Hepatocyte (in vitro differentiated cells): ENCODE measurements at regions not wholly inside any gene's neighbourhood (a gene's known extent, or its start where the extent isn't known, plus 50 kb on each side); places are given as distances from the start of the nearest gene placed in this dataset.
"Not testable (repeated sequence)": the region's sequence is repeated elsewhere in the genome, so short reads cannot be mapped to it uniquely, and the experiment has no call there.

ENCODE experiments used
- DNase-seq: peaks from one replicate; pipeline ENCODE4 v3.0.0-alpha.2; 2016; ENCODE audit warnings: low spot score
- H2AFZ ChIP-seq: fragments of 200-600 bp; sonication (generic); 2 replicates; pipeline ENCODE4 v1.6.0; 2016; ENCODE audit warnings: antibody characterized with exemption, mild to moderate bottlenecking
- H3K27ac ChIP-seq: fragments of 200-600 bp; sonication (generic); 2 replicates; pipeline ENCODE4 v1.5.1; 2016; ENCODE audit warnings: mild to moderate bottlenecking
- H3K27me3 ChIP-seq: fragments of 200-600 bp; sonication (generic); 2 replicates; pipeline ENCODE4 v1.6.1; 2016
- H3K36me3 ChIP-seq: fragments of 200-600 bp; sonication (generic); replicated peaks from 2 replicates; pipeline ENCODE4 v1.5.1; 2016; ENCODE audit warnings: low read depth; ENCODE audit not compliant: insufficient read depth
- H3K4me1 ChIP-seq: fragments of 200-600 bp; sonication (generic); 2 replicates; pipeline ENCODE4 v1.5.1; 2016; ENCODE audit warnings: mild to moderate bottlenecking, moderate library complexity; ENCODE audit not compliant: insufficient read depth
- H3K4me2 ChIP-seq: fragments of 200-600 bp; sonication (generic); 2 replicates; pipeline ENCODE4 v1.6.0; 2016
- H3K4me3 ChIP-seq: fragments of 200-600 bp; sonication (generic); 2 replicates; pipeline ENCODE4 v1.5.1; 2016; ENCODE audit warnings: mild to moderate bottlenecking
- H3K79me2 ChIP-seq: fragments of 200-600 bp; sonication (generic); 2 replicates; pipeline ENCODE4 v1.6.0; 2017; ENCODE audit warnings: mild to moderate bottlenecking
- H3K9me2 ChIP-seq: fragments of 200-600 bp; sonication (generic); replicated peaks from 2 replicates; pipeline ENCODE4 v1.6.0; 2017; ENCODE audit warnings: mild to moderate bottlenecking; ENCODE audit not compliant: insufficient read depth
- H3K9me3 ChIP-seq: fragments of 200-600 bp; sonication (generic); 2 replicates; pipeline ENCODE4 v1.5.1; 2016; ENCODE audit warnings: low read depth, mild to moderate bottlenecking
- H4K20me1 ChIP-seq: fragments of 200-600 bp; sonication (generic); 2 replicates; pipeline ENCODE4 v1.6.0; 2016; ENCODE audit warnings: mild to moderate bottlenecking; ENCODE audit not compliant: insufficient read depth, poor library complexity, severe bottlenecking
- EZH2 ChIP-seq: fragments of 200-600 bp; sonication (generic); IDR thresholded peaks from 2 replicates; pipeline ENCODE4 v1.6.1; 2016; ENCODE audit warnings: antibody characterized with exemption, mild to moderate bottlenecking, borderline replicate concordance
- EZH2phosphoT487 ChIP-seq: fragments of 200-600 bp; sonication (generic); IDR thresholded peaks from one replicate; pipeline ENCODE4 v1.6.1; 2018; ENCODE audit warnings: antibody characterized with exemption, mild to moderate bottlenecking, low read depth, moderate library complexity; ENCODE audit not compliant: unreplicated experiment, severe bottlenecking
- WGBS: methylation state at CpG from one replicate; pipeline ENCODE4 v1.1.6; 2016; ENCODE audit warnings: low lambda C conversion rate; ENCODE audit errors: missing lambda C conversion rate; 5-methylcytosine and 5-hydroxymethylcytosine counted together
- TF ChIP-seq, protein P1 (sequence below): fragments of 200-600 bp; sonication (generic); IDR thresholded peaks from 2 replicates; pipeline ENCODE4 v1.5.1; 2016; ENCODE audit warnings: antibody characterized with exemption, mild to moderate bottlenecking; ENCODE audit not compliant: poor library complexity

- no peaks in the 10 kb centered on the region for H3K4me1 ChIP-seq
- no peaks in the 10 kb centered on the region for H3K9me3 ChIP-seq
- 24% methylated on average over 5 of the region's 5 CpGs for WGBS
- H3K4me3 ChIP-seq = no peak overlapping the region
- H3K4me2 ChIP-seq = no peak overlapping the region
- no peaks in the 10 kb centered on the region for H3K79me2 ChIP-seq
- peak; percentile 28 for DNase-seq
- TF ChIP-seq, protein P1, sequence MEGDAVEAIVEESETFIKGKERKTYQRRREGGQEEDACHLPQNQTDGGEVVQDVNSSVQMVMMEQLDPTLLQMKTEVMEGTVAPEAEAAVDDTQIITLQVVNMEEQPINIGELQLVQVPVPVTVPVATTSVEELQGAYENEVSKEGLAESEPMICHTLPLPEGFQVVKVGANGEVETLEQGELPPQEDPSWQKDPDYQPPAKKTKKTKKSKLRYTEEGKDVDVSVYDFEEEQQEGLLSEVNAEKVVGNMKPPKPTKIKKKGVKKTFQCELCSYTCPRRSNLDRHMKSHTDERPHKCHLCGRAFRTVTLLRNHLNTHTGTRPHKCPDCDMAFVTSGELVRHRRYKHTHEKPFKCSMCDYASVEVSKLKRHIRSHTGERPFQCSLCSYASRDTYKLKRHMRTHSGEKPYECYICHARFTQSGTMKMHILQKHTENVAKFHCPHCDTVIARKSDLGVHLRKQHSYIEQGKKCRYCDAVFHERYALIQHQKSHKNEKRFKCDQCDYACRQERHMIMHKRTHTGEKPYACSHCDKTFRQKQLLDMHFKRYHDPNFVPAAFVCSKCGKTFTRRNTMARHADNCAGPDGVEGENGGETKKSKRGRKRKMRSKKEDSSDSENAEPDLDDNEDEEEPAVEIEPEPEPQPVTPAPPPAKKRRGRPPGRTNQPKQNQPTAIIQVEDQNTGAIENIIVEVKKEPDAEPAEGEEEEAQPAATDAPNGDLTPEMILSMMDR = no peak
- no peak overlapping the region for H3K27ac ChIP-seq
- no peak overlapping the region for H2AFZ ChIP-seq
- no peaks in the 10 kb centered on the region for H3K36me3 ChIP-seq
- no peaks in the 10 kb centered on the region for H4K20me1 ChIP-seq
- H3K27me3 ChIP-seq = peaks cover 12% of the 10 kb centered on the region
- H3K9me2 ChIP-seq = no peaks in the 10 kb centered on the region
Observed at GRCh38 chr12:113700943-113701342, 229.3 kb upstream of the LHX5 start.

DNA sequence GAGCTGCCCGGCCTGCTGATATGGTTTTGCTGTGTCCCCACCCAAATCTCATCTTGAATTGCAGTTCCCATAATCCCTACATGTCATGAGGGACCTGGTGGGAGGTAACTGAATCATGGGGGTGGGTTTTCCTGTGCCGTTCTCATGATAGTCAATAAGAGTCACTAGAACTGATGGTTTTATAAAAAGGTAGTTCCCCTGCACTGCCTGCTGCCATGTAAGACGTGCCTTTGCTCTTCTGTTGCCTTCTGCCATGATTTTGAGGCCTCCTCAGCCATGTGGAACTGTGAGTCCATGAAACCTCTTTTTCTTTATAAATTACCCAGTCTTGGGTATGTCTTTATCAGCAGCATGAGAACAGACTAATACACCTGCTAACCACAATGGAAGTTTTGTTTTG is 228.3 kb upstream of the LHX5 start:
- H3K79me2 ChIP-seq, H3K4me1 ChIP-seq, H2AFZ ChIP-seq, H3K36me3 ChIP-seq, H3K9me2 ChIP-seq, H4K20me1 ChIP-seq, H3K4me3 ChIP-seq, H3K27ac ChIP-seq, DNase-seq, H3K4me2 ChIP-seq, H3K9me3 ChIP-seq: not testable (repeated sequence)
- WGBS = 86% methylated on average over 3 of the region's 3 CpGs
- peaks cover 12% of the 10 kb centered on the region for H3K27me3 ChIP-seq

GRCh38 chr12:113698510-113698858 is 226.8 kb upstream of the LHX5 start:
- no peak for TF ChIP-seq EZH2phosphoT487
- TF ChIP-seq EZH2 = no peak
- TF ChIP-seq, protein P1 = no peak
- peaks cover 10% of the 10 kb centered on the region for H3K27me3 ChIP-seq
- no peaks in the 10 kb centered on the region for H3K4me1 ChIP-seq
- no peak for DNase-seq
- no peaks in the 10 kb centered on the region for H3K79me2 ChIP-seq
- 79% methylated on average over 5 of the region's 5 CpGs for WGBS
- H3K9me3 ChIP-seq = no peaks in the 10 kb centered on the region
- no peak overlapping the region for H2AFZ ChIP-seq
- H3K36me3 ChIP-seq = no peaks in the 10 kb centered on the region
- H3K4me3 ChIP-seq = no peak overlapping the region
- no peaks in the 10 kb centered on the region for H4K20me1 ChIP-seq
- H3K9me2 ChIP-seq = no peaks in the 10 kb centered on the region
- no peak overlapping the region for H3K4me2 ChIP-seq
- no peak overlapping the region for H3K27ac ChIP-seq

DNA sequence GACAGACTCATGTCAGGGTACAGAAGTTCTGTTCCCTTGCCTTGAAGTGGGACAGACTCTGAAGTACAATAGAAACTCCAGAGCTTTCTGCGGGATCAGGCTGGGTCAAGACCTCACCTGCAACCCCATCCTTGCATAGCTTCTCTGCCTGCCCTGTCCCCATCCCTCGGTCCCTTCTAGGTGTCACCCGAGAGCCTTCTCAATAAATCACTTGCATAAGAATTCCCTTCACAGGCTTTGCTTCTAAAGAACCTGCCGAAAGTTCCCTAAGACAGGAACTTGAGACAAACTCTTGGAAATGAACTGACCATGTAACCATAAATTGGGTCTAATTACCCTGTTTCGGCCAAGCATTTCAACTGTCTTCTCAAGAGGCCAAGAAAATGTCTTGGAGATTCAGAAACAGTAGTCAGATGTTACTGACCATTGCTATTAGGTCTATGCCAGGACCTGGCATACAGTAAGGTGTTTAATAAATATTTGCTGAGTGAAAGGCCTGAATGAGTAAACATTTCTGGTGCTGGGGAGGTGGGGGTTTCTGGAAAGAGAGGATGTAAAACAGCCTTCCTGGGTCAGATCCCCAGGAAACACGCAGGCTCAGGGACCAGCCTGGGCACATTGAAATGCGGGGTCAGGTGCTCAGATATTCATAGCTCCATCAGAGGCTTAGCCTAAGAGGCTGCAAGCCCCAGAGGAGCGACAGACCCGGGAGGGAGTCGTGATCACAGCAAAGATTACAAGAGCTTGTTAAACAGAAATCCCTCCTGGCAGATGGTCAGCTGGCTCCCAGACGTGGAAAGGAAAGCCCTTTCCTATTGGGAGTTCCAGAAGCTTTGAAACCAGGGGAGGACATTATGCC is 226.2 kb upstream of the LHX5 start:
- no peak overlapping the region for H3K4me2 ChIP-seq
- H3K36me3 ChIP-seq = no peaks in the 10 kb centered on the region
- no peaks in the 10 kb centered on the region for H4K20me1 ChIP-seq
- H3K79me2 ChIP-seq = no peaks in the 10 kb centered on the region
- H3K27me3 ChIP-seq = peaks cover 5% of the 10 kb centered on the region
- no peaks in the 10 kb centered on the region for H3K9me3 ChIP-seq
- H3K9me2 ChIP-seq = no peaks in the 10 kb centered on the region
- H3K27ac ChIP-seq = no peak overlapping the region
- H3K4me1 ChIP-seq = no peaks in the 10 kb centered on the region
- H2AFZ ChIP-seq = no peak overlapping the region
- peak; percentile 22 for DNase-seq
- TF ChIP-seq EZH2 = no peak
- TF ChIP-seq, protein P1 = no peak
- no peak for TF ChIP-seq EZH2phosphoT487
- no peak overlapping the region for H3K4me3 ChIP-seq
- 31% methylated on average over 11 of the region's 11 CpGs for WGBS
